ENCODE measurements at regions not wholly inside any gene's neighbourhood (a gene's known extent, or its start where the extent isn't known, plus 50 kb on each side); places are given as distances from the start of the nearest gene placed in this dataset.

DNA sequence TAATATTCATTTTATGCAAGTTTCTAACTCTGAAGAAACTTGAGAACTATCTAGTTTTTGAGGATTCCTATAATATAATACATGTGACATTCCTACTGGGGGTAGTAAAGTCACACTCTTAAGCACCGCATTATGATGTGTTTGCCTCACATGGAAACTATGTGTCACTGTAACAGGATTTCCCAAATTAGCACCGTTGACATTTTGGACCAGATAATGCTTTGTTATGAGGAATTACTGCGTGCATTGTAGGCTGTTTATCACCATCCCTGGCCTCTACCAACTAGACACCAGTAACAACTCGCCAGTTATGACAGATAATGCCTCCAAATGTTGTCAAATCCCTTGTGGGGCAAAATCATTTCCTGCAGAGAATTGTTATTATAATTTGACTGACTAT is 267.8 kb downstream of the RAP2B start:
- no peak overlapping the region for H3K4me3 Mint-ChIP-seq
- H3K36me3 Mint-ChIP-seq (ENCODE audit: low read depth): no peaks in the 10 kb centered on the region
- H3K9me3 Mint-ChIP-seq: no peaks in the 10 kb centered on the region
- H3K4me1 Mint-ChIP-seq (ENCODE audit: low read depth): no peaks in the 10 kb centered on the region
- no peak for TF ChIP-seq CTCF (IDR thresholded peaks at IDR 0.05)
- peaks cover 3% of the 10 kb centered on the region; the same call in 1 of the 2 replicates for H3K27me3 Mint-ChIP-seq (ENCODE audit: insufficient read depth)
- no peak for DNase-seq
- no peak overlapping the region for H3K27ac Mint-ChIP-seq

- Mint-ChIP-seq H3K4me1 (ENCODE audit: low read depth) (no peaks in the 10 kb centered on the region), H3K9me3 (no peaks in the 10 kb centered on the region), H3K27me3 (ENCODE audit: insufficient read depth) (peaks cover 3% of the 10 kb centered on the region; the same call in 1 of the 2 replicates), H3K36me3 (ENCODE audit: low read depth) (no peaks in the 10 kb centered on the region), H3K4me3 (no peak overlapping the region), H3K27ac (no peak overlapping the region)
- DNase-seq: no peak
- TF ChIP-seq CTCF (IDR thresholded peaks at IDR 0.05): no peak
These were observed 269.1 kb downstream of the RAP2B start for GRCh38 chr3:153431076-153431475.

GRCh38 chr3:153437666-153438065 is 275.6 kb downstream of the RAP2B start:
- H3K4me1 Mint-ChIP-seq (ENCODE audit: low read depth): peaks cover 5% of the 10 kb centered on the region; the same call in 1 of the 2 replicates
- DNase-seq: no peak
- TF ChIP-seq CTCF (IDR thresholded peaks at IDR 0.05): no peak
- no peak overlapping the region for H3K27ac Mint-ChIP-seq
- H3K27me3 Mint-ChIP-seq (ENCODE audit: insufficient read depth): peaks cover 3% of the 10 kb centered on the region; the same call in 1 of the 2 replicates
- H3K4me3 Mint-ChIP-seq: no peak overlapping the region
- H3K36me3 Mint-ChIP-seq (ENCODE audit: low read depth): no peaks in the 10 kb centered on the region
- no peaks in the 10 kb centered on the region for H3K9me3 Mint-ChIP-seq

DNA sequence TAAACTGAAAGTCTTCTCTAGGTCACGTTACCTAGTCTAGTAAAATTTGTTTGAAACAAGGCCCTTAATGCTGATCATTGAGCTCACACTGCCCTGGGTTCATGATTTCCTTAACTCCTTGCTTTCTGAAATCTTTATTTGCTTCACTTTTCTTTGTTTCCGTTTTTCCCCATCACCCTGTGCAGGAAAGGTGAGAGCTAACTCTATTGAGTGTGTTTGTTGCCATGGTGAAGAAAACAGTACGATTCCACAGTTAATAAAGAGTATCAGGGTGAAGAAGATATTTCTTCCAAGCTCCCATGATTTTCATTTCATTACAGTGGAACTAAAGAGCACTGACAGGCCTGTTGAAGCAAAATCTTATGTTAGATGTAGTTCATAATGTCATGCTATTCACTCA is 276.2 kb downstream of the RAP2B start:
- Mint-ChIP-seq H3K9me3 (no peaks in the 10 kb centered on the region), H3K27ac (no peak overlapping the region), H3K27me3 (ENCODE audit: insufficient read depth) (peaks cover 3% of the 10 kb centered on the region; the same call in 1 of the 2 replicates), H3K36me3 (ENCODE audit: low read depth) (no peaks in the 10 kb centered on the region), H3K4me3 (no peak overlapping the region), H3K4me1 (ENCODE audit: low read depth) (peaks cover 5% of the 10 kb centered on the region; the same call in 1 of the 2 replicates)
- DNase-seq: no peak
- TF ChIP-seq CTCF (IDR thresholded peaks at IDR 0.05): no peak

DNA sequence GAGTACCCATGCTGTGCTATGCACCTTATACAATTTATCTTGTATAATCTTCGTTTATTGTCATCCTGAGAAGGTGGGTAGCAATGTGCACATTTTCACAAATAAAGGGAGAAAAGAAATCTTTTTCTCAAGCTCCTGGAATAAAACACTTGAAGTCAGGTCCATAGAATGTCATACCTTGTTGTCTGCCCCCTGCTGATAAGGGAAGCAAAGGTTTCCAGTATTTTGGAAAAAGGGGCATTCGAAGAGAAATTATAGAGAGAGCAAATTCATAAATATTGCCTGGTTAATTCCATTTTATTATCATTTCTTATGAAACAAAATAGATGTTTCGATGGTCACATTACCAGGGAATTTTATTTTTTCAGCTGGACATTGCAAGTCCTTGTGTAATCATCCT is 277.8 kb downstream of the RAP2B start:
- Mint-ChIP-seq H3K27ac (no peak overlapping the region), H3K36me3 (ENCODE audit: low read depth) (no peaks in the 10 kb centered on the region), H3K4me3 (no peak overlapping the region), H3K9me3 (no peaks in the 10 kb centered on the region), H3K4me1 (ENCODE audit: low read depth) (peaks cover 5% of the 10 kb centered on the region; the same call in 1 of the 2 replicates), H3K27me3 (ENCODE audit: insufficient read depth) (no peaks in the 10 kb centered on the region)
- DNase-seq: no peak
- TF ChIP-seq CTCF (IDR thresholded peaks at IDR 0.05): peak; percentile 64

DNA sequence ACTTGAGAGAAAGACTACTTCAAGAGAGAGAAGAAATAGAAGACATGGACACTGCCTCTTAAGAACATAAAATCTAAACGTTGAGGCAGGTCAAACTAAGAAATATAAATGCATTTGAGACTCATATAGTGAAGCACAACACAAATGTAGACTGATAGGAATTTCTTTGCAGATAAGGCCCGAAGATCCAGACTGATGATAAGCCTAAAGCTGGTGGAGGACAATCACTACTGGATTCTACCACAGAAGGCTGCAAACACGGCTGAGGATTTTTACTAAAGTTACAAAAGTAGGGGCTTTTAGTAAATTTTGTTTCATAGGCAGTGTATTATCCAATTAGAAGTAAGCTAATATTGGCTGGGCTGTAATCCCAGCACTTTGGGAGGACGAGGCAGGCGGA is 278.3 kb downstream of the RAP2B start:
- DNase-seq: no peak
- no peaks in the 10 kb centered on the region for H3K27me3 Mint-ChIP-seq (ENCODE audit: insufficient read depth)
- H3K27ac Mint-ChIP-seq: no peak overlapping the region
- no peaks in the 10 kb centered on the region for H3K9me3 Mint-ChIP-seq
- peaks cover 5% of the 10 kb centered on the region; the same call in 1 of the 2 replicates for H3K4me1 Mint-ChIP-seq (ENCODE audit: low read depth)
- H3K4me3 Mint-ChIP-seq: no peak overlapping the region
- H3K36me3 Mint-ChIP-seq (ENCODE audit: low read depth): no peaks in the 10 kb centered on the region
- no peak for TF ChIP-seq CTCF (IDR thresholded peaks at IDR 0.05)
